OCI-LY7 (cell line): ENCODE measurements at regions not wholly inside any gene's neighbourhood (a gene's known extent, or its start where the extent isn't known, plus 50 kb on each side); places are given as distances from the start of the nearest gene placed in this dataset.

Experiments used
- BruUV-seq: library from RNA; stranded (reverse); fragments of 400-500 nt; replicated peaks from 2 replicates; lab custom pipeline; 2021; lab: Mats Ljungman, UMichigan
- CTCF ChIA-PET: fragments of 300-600 bp; sonication (Branson Sonifier 250); formaldehyde crosslinking; loops from one replicate; lab custom pipeline; 2022; ENCODE audit warnings: antibody characterized with exemption; ENCODE audit not compliant: unreplicated experiment; lab: Charles Lee
- POLR2A ChIA-PET: fragments of 300-600 bp; sonication (Branson Sonifier 250); formaldehyde crosslinking; loops from one replicate; lab custom pipeline; 2022; ENCODE audit warnings: antibody characterized with exemption; lab: Charles Lee
- DNase-seq: peaks from one replicate; pipeline ENCODE4 v3.0.0-alpha.2; 2015; ENCODE audit warnings: low spot score
- H2AFZ ChIP-seq: fragments of 200-600 bp; sonication (generic), shearing (Covaris generic); 2 replicates; pipeline ENCODE4 v1.6.1; 2014; ENCODE audit warnings: mild to moderate bottlenecking, antibody characterized with exemption, low read length, moderate library complexity
- H3K27ac ChIP-seq: fragments of 200-600 bp; sonication (generic); 2 replicates; pipeline ENCODE4 v1.5.1; 2014; ENCODE audit warnings: mixed run types, low read depth, mild to moderate bottlenecking, moderate library complexity, low read length, inconsistent platforms; ENCODE audit not compliant: poor library complexity, severe bottlenecking
- H3K36me3 ChIP-seq: fragments of 200-600 bp; sonication (generic); 2 replicates; pipeline ENCODE4 v1.6.1; 2014; ENCODE audit warnings: mild to moderate bottlenecking, antibody characterized with exemption, low read length, moderate library complexity, mixed read lengths; ENCODE audit not compliant: insufficient read depth
- H3K4me1 ChIP-seq: fragments of 200-600 bp; sonication (generic); 2 replicates; pipeline ENCODE4 v1.5.1; 2014; ENCODE audit warnings: mild to moderate bottlenecking, low read length; ENCODE audit not compliant: insufficient read depth, poor library complexity, severe bottlenecking
- H3K4me2 ChIP-seq: fragments of 200-600 bp; sonication (generic); 2 replicates; pipeline ENCODE4 v1.6.1; 2014; ENCODE audit warnings: mild to moderate bottlenecking, low read length
- H3K4me3 ChIP-seq: fragments of 200-600 bp; sonication (generic); 2 replicates; pipeline ENCODE4 v1.5.1; 2014; ENCODE audit warnings: mild to moderate bottlenecking, low read depth, low read length; ENCODE audit not compliant: poor library complexity, severe bottlenecking
- H3K79me2 ChIP-seq: fragments of 200-600 bp; sonication (generic); 2 replicates; pipeline ENCODE4 v1.6.1; 2016; ENCODE audit warnings: low read depth, mild to moderate bottlenecking, low read length, moderate library complexity, mixed read lengths; ENCODE audit not compliant: insufficient read depth
- H3K9me2 ChIP-seq: fragments of 200-600 bp; sonication (generic); 2 replicates; pipeline ENCODE4 v1.6.1; 2016; ENCODE audit warnings: mild to moderate bottlenecking, low read length, mixed read lengths; ENCODE audit not compliant: insufficient read depth
- H3K9me3 ChIP-seq: fragments of 200-600 bp; sonication (generic); 2 replicates; pipeline ENCODE4 v1.6.1; 2014; ENCODE audit warnings: mild to moderate bottlenecking, mixed run types, low read length, mixed read lengths
- H4K20me1 ChIP-seq: fragments of 200-600 bp; sonication (generic); 2 replicates; pipeline ENCODE4 v1.6.1; 2014; ENCODE audit warnings: mild to moderate bottlenecking, antibody characterized with exemption, low read length, moderate library complexity, mixed read lengths; ENCODE audit not compliant: insufficient read depth
- EZH2phosphoT487 ChIP-seq: fragments of 200-600 bp; sonication (generic); IDR thresholded peaks from 2 replicates; pipeline ENCODE4 v1.6.1; 2018; ENCODE audit warnings: low read depth, borderline replicate concordance, mild to moderate bottlenecking, mixed run types, antibody characterized with exemption, low read length, moderate library complexity, mixed read lengths
- intact Hi-C: fragments of 100-400 bp; cut with micrococcal nuclease; formaldehyde crosslinking; loops from one replicate; pipeline ENCODE4 v1.10.0; 2022; ENCODE audit not compliant: unreplicated experiment
- TF ChIP-seq, protein P1 (sequence below): fragments of 200-600 bp; sonication (generic); conservative IDR thresholded peaks from 2 replicates; pipeline ENCODE4 v1.5.1; 2014; ENCODE audit warnings: mild to moderate bottlenecking, antibody characterized with exemption, low read length, moderate library complexity, mixed read lengths

DNA sequence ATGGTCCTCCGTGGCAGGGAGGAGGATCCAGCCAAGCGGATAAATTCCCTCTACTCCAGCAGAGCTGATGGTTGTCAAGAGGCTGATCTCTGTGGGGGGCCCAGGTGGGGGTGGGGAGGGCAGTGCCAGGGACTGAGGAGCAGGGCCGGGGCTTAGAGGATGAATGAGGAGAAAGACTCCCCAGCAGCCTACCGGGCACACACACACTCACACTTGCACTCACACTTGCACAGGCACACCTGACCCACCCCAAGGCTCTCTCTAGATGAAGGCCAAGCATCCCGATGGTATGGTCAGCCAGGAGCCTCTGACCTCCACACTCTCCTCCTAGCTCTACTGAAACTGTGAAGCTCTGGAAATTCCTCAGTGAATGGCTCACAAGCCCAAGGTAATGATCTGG lies 131.3 kb upstream of the PRR20G start:
- no peak for DNase-seq
- H3K79me2 ChIP-seq: no peaks in the 10 kb centered on the region
- H3K4me2 ChIP-seq: no peak overlapping the region
- intact Hi-C loops: no loop called here
- no peaks in the 10 kb centered on the region for H4K20me1 ChIP-seq
- no TSS peak for BruUV-seq
- H3K9me3 ChIP-seq: no peaks in the 10 kb centered on the region
- TF ChIP-seq EZH2phosphoT487: no peak
- TF ChIP-seq, protein P1, sequence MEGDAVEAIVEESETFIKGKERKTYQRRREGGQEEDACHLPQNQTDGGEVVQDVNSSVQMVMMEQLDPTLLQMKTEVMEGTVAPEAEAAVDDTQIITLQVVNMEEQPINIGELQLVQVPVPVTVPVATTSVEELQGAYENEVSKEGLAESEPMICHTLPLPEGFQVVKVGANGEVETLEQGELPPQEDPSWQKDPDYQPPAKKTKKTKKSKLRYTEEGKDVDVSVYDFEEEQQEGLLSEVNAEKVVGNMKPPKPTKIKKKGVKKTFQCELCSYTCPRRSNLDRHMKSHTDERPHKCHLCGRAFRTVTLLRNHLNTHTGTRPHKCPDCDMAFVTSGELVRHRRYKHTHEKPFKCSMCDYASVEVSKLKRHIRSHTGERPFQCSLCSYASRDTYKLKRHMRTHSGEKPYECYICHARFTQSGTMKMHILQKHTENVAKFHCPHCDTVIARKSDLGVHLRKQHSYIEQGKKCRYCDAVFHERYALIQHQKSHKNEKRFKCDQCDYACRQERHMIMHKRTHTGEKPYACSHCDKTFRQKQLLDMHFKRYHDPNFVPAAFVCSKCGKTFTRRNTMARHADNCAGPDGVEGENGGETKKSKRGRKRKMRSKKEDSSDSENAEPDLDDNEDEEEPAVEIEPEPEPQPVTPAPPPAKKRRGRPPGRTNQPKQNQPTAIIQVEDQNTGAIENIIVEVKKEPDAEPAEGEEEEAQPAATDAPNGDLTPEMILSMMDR: no peak
- no peak overlapping the region for H3K4me3 ChIP-seq
- H3K4me1 ChIP-seq: no peaks in the 10 kb centered on the region
- H3K9me2 ChIP-seq: no peaks in the 10 kb centered on the region
- no peaks in the 10 kb centered on the region for H3K36me3 ChIP-seq
- H2AFZ ChIP-seq: no peak overlapping the region
- H3K27ac ChIP-seq: no peak overlapping the region
- ChIA-PET CTCF (no interaction called here), POLR2A (no interaction called here)

DNA sequence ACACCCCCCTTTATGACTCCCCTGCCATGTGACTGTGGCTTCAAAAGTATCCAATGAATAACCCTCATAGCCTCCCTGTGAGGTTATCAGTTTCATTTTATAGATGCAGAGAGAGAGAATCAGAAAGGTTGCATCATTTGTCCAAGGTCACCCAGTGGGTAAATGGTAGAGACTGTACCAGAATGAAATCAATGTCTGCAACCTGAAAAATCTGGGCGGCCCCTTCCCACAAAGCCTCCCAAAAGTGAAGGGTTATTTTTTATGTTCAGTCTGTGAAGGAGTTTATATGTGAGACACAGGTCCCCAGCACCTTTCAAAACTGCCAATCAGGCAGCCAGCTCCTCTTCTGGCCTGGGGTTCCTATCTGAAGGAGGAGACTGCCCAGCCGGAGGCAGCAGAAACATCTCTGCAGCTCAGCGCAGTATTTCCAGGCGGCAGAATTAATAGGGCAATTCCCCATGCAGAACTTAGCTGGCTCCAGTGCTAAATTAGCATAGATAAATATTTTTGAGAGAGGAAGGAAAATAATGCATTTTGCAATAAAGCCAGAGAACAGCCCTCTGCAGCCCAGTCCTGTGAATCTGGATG lies 130.8 kb upstream of the PRR20G start:
- H3K4me1 ChIP-seq: no peaks in the 10 kb centered on the region
- H3K9me3 ChIP-seq: no peaks in the 10 kb centered on the region
- no peak overlapping the region for H3K4me3 ChIP-seq
- H3K27ac ChIP-seq: no peak overlapping the region
- BruUV-seq: no TSS peak
- TF ChIP-seq EZH2phosphoT487: no peak
- no peaks in the 10 kb centered on the region for H4K20me1 ChIP-seq
- CTCF ChIA-PET: no interaction called here
- H3K4me2 ChIP-seq: no peak overlapping the region
- no peaks in the 10 kb centered on the region for H3K9me2 ChIP-seq
- POLR2A ChIA-PET: no interaction called here
- H2AFZ ChIP-seq: no peak overlapping the region
- H3K79me2 ChIP-seq: no peaks in the 10 kb centered on the region
- intact Hi-C loops: no loop called here
- H3K36me3 ChIP-seq: no peaks in the 10 kb centered on the region
- DNase-seq: no peak

DNA sequence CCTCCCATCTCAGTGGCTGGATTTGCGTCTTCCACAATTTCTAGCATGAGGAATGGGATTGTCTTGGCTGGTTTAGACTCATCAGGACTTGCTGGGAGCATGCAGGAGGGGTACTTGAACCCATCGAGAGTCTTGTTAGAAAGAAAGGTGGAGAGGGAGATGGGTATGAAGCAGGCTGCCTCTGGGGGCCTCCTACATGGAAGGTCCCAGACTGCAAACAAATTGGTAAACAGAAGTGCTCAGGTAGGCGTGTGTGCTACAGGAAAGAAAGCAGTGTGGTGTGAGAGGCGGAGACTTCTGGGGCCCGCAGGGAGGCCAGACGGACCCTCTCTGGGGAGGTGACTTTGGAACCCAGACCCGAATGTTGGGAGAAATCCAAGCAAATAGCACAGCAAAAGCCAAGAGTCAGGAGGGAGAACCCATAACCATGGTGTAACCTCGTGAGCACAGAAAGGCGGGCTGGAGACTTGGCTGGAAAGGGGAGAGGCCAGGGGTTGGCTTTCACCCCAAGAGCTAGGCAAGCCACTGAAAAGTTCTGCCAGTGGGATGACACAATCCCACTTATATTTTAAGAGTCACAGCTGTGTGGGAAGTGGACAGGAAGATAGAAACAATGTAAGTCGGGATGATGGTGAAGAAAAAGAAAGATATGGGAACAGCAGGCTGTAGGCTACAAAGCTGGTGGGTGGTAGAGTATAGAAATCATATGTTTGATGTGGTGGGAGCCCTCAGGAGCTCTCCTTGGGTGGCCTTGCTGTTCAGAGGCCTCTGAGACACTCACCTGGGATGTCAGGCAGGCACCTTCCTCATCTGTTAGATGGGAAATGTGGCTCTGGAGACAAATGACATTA lies 130.1 kb upstream of the PRR20G start:
- H4K20me1 ChIP-seq: no peaks in the 10 kb centered on the region
- no peak for DNase-seq
- intact Hi-C loops: no loop called here
- H3K9me2 ChIP-seq: no peaks in the 10 kb centered on the region
- no peak overlapping the region for H2AFZ ChIP-seq
- no peaks in the 10 kb centered on the region for H3K36me3 ChIP-seq
- no peak for TF ChIP-seq EZH2phosphoT487
- TF ChIP-seq, protein P1: no peak
- H3K79me2 ChIP-seq: no peaks in the 10 kb centered on the region
- no TSS peak for BruUV-seq
- H3K4me1 ChIP-seq: no peaks in the 10 kb centered on the region
- no peak overlapping the region for H3K4me2 ChIP-seq
- POLR2A ChIA-PET: no interaction called here
- no peaks in the 10 kb centered on the region for H3K9me3 ChIP-seq
- H3K4me3 ChIP-seq: no peak overlapping the region
- H3K27ac ChIP-seq: no peak overlapping the region
- CTCF ChIA-PET: no interaction called here
